ENCODE measurements at regions not wholly inside any gene's neighbourhood (a gene's known extent, or its start where the extent isn't known, plus 50 kb on each side); places are given as distances from the start of the nearest gene placed in this dataset.

DNA sequence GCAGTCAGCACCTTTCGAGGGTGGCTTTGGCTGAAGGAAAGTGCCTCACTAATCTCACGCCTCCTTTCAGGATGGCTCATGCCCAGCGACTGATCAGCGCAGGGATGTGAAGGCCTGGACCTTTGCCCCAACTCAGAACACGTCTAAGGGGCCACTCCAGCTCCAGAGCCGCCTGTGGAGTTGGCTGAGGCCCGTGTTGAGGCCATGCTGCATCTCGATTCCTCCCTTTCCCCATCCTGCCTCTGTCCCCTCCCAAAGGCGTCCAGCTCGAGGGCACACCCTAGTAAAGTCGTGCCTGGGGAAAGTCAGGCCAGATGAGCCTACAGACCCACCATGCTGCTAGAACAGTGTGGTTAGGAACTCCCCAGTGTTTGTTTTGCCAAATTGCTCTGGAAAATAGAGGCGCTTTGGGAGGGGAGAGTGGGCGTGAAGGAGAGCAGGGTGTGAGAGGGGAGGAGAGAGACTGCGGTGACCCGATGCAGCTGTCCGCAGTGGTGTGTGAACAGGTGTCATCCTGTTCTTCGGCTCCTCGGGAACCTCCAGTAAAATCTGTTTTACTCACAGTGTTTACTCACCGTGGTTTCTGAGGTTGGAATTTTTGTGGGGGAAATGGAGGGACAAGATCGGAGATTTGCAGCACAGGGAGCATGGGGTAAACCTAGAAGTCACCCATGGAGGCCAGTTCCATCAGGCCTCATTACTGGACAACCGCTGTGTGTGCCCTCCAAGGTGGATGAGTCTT, 85.0 kb upstream of the PMEPA1 start:
- no peaks in the 10 kb centered on the region; the same call in 1 of the 2 replicates for H3K27me3 ChIP-seq (ENCODE audit: low read length)
- no peak overlapping the region for H3K4me2 ChIP-seq (ENCODE audit: low read depth, low read length, poor library complexity, severe bottlenecking)

DNA sequence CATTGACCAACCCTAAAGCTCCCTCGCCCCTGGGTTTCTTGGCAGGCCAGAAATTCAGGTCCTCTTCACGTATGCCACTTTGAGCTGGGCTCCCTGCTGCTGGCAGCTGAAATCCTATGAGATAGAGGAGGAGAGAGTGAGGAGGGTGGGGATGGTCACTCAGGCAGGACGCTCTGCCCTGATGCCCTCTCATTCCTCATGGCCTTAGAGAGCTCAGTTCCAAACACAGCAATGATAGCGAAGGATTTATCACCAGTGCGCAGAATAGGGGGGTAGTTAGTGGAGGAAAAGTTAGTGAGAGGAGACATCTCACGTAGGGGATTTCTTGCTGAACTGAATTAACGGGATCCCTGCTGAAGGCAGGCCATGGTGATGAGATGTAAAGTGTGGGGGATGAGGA, 84.2 kb upstream of the PMEPA1 start:
- Histone ChIP-seq H3K27ac (ENCODE audit: low read depth, low read length) (no peak overlapping the region), H2AFZ (ENCODE audit: low read depth, low read length, severe bottlenecking) (no peak overlapping the region), H3K4me3 (ENCODE audit: insufficient read depth, low read length, poor library complexity, severe bottlenecking) (no peak overlapping the region), H3K79me2 (ENCODE audit: insufficient read depth, low read length) (no peaks in the 10 kb centered on the region), H3K4me2 (ENCODE audit: low read depth, low read length, poor library complexity, severe bottlenecking) (no peak overlapping the region), H3F3A (ENCODE audit: insufficient read depth) (no peaks in the 10 kb centered on the region), H3K9ac (ENCODE audit: low read length) (no peak overlapping the region), H3K27me3 (ENCODE audit: low read length) (no peaks in the 10 kb centered on the region; the same call in 1 of the 2 replicates), H4K20me1 (ENCODE audit: low read depth, low read length) (no peaks in the 10 kb centered on the region), H3K36me3 (ENCODE audit: low read length) (no peaks in the 10 kb centered on the region), H3K9me2 (replicated peaks; ENCODE audit: insufficient read depth, low read length) (no peaks in the 10 kb centered on the region), H3K9me3 (ENCODE audit: insufficient read depth, low read length) (no peaks in the 10 kb centered on the region)
- TF ChIP-seq, protein P1, sequence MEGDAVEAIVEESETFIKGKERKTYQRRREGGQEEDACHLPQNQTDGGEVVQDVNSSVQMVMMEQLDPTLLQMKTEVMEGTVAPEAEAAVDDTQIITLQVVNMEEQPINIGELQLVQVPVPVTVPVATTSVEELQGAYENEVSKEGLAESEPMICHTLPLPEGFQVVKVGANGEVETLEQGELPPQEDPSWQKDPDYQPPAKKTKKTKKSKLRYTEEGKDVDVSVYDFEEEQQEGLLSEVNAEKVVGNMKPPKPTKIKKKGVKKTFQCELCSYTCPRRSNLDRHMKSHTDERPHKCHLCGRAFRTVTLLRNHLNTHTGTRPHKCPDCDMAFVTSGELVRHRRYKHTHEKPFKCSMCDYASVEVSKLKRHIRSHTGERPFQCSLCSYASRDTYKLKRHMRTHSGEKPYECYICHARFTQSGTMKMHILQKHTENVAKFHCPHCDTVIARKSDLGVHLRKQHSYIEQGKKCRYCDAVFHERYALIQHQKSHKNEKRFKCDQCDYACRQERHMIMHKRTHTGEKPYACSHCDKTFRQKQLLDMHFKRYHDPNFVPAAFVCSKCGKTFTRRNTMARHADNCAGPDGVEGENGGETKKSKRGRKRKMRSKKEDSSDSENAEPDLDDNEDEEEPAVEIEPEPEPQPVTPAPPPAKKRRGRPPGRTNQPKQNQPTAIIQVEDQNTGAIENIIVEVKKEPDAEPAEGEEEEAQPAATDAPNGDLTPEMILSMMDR (IDR thresholded peaks at IDR 0.05; ENCODE audit: insufficient read depth, low read length, poor library complexity, severe bottlenecking): no peak
- no peak for TF ChIP-seq EZH2phosphoT487 (conservative IDR thresholded peaks at IDR 0.05; ENCODE audit: low read length)

More for the DNA sequence above, 85.0 kb upstream of the PMEPA1 start:
- H3F3A ChIP-seq (ENCODE audit: insufficient read depth): no peaks in the 10 kb centered on the region
- H3K36me3 ChIP-seq (ENCODE audit: low read length): no peaks in the 10 kb centered on the region
- H4K20me1 ChIP-seq (ENCODE audit: low read depth, low read length): no peaks in the 10 kb centered on the region
- no peak overlapping the region for H3K27ac ChIP-seq (ENCODE audit: low read depth, low read length)
- no peaks in the 10 kb centered on the region for H3K9me3 ChIP-seq (ENCODE audit: insufficient read depth, low read length)
- TF ChIP-seq, protein P1 (IDR thresholded peaks at IDR 0.05; ENCODE audit: insufficient read depth, low read length, poor library complexity, severe bottlenecking): no peak
- TF ChIP-seq EZH2phosphoT487 (conservative IDR thresholded peaks at IDR 0.05; ENCODE audit: low read length): no peak
- H3K4me3 ChIP-seq (ENCODE audit: insufficient read depth, low read length, poor library complexity, severe bottlenecking): no peak overlapping the region
- H2AFZ ChIP-seq (ENCODE audit: low read depth, low read length, severe bottlenecking): no peak overlapping the region
- H3K9ac ChIP-seq (ENCODE audit: low read length): no peak overlapping the region
- H3K9me2 ChIP-seq (replicated peaks; ENCODE audit: insufficient read depth, low read length): no peaks in the 10 kb centered on the region
- no peaks in the 10 kb centered on the region for H3K79me2 ChIP-seq (ENCODE audit: insufficient read depth, low read length)

DNA sequence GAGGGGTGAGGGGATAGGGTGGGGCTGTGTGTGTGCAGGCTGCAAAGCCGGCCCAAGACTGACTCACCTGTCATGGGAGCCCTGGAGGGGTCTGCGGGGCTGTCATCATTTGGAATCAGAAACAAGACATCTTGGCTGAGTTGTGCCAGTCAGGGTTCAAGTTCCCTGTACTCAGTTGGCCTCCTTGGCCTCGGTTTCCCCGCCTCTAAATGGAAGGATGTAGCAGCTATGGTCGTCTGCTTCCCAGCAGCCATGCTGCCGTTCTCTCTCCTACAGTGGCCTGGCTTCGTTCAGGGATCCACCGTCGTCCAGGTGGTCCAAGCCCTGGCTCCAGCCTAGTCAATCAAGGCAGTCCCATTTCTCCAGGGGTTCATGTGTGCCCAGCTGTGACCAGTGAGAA, 83.6 kb upstream of the PMEPA1 start:
- H2AFZ ChIP-seq (ENCODE audit: low read depth, low read length, severe bottlenecking): no peak overlapping the region
- H3K79me2 ChIP-seq (ENCODE audit: insufficient read depth, low read length): no peaks in the 10 kb centered on the region
- no peak overlapping the region for H3K4me3 ChIP-seq (ENCODE audit: insufficient read depth, low read length, poor library complexity, severe bottlenecking)
- no peaks in the 10 kb centered on the region; the same call in 1 of the 2 replicates for H3K27me3 ChIP-seq (ENCODE audit: low read length)
- H3K27ac ChIP-seq (ENCODE audit: low read depth, low read length): no peak overlapping the region
- no peak overlapping the region for H3K9ac ChIP-seq (ENCODE audit: low read length)
- H4K20me1 ChIP-seq (ENCODE audit: low read depth, low read length): no peaks in the 10 kb centered on the region
- no peak overlapping the region for H3K4me2 ChIP-seq (ENCODE audit: low read depth, low read length, poor library complexity, severe bottlenecking)
- H3F3A ChIP-seq (ENCODE audit: insufficient read depth): no peaks in the 10 kb centered on the region
- no peaks in the 10 kb centered on the region for H3K36me3 ChIP-seq (ENCODE audit: low read length)
- H3K9me3 ChIP-seq (ENCODE audit: insufficient read depth, low read length): no peaks in the 10 kb centered on the region
- TF ChIP-seq EZH2phosphoT487 (conservative IDR thresholded peaks at IDR 0.05; ENCODE audit: low read length): no peak
- TF ChIP-seq, protein P1 (IDR thresholded peaks at IDR 0.05; ENCODE audit: insufficient read depth, low read length, poor library complexity, severe bottlenecking): no peak
- no peaks in the 10 kb centered on the region for H3K9me2 ChIP-seq (replicated peaks; ENCODE audit: insufficient read depth, low read length)
